ENCODE measurements at regions not wholly inside any gene's neighbourhood (a gene's known extent, or its start where the extent isn't known, plus 50 kb on each side); places are given as distances from the start of the nearest gene placed in this dataset.

- no peak for TF ChIP-seq CTCF (IDR thresholded peaks at IDR 0.05; ENCODE audit: insufficient read depth, low read length, poor library complexity, severe bottlenecking)
- no peak for TF ChIP-seq EZH2phosphoT487 (conservative IDR thresholded peaks at IDR 0.05; ENCODE audit: low read length)
These were observed 159.7 kb downstream of the RNASET2 start for GRCh38 chr6:166796610-166797009.
